HCT116 (cell line): ENCODE measurements at regions not wholly inside any gene's neighbourhood (a gene's known extent, or its start where the extent isn't known, plus 50 kb on each side); places are given as distances from the start of the nearest gene placed in this dataset.

ENCODE experiments used
- ATAC-seq: fragments of 200-7000 bp; cut with Tn5 transposase; 2 replicates; pipeline ENCODE4 v1.9.1; 2020; ENCODE audit warnings: mild to moderate bottlenecking, moderate library complexity
- BruUV-seq: library from RNA; stranded (reverse); fragments of 400-500 nt; replicated peaks from 2 replicates; lab custom pipeline; 2021; lab: Mats Ljungman, UMichigan
- CTCF ChIA-PET: fragments of 300-600 bp; sonication (Branson Sonifier 250); formaldehyde crosslinking; loops from one replicate; lab custom pipeline; 2021; ENCODE audit warnings: antibody characterized with exemption; lab: Charles Lee
- POLR2A ChIA-PET: fragments of 300-600, 350-600 bp; sonication (Branson Sonifier 250); formaldehyde crosslinking; loops from one replicate; lab custom pipeline; 2021; ENCODE audit warnings: antibody characterized with exemption; lab: Charles Lee
- RAD21 ChIA-PET, 2 experiments: fragments of 300-600 bp; sonication (Branson Sonifier 250); formaldehyde crosslinking; loops; one replicate each; lab custom pipeline; 2023; ENCODE audit warnings: low total read pairs in 2 of 2; ENCODE audit not compliant: uncharacterized antibody in 2 of 2, unreplicated experiment in 2 of 2, low non-redundant PET in 1 of 2; lab: Charles Lee
- DNase-seq: peaks from one replicate; pipeline ENCODE4 v3.0.0-alpha.2; 2010; ENCODE audit warnings: low read depth, low spot score
- H2AFZ ChIP-seq: fragments of 200-600 bp; shearing (Covaris generic), sonication (generic); 2 replicates; pipeline ENCODE4 v1.6.1; 2017; ENCODE audit warnings: low read depth, mixed run types, mixed read lengths, antibody characterized with exemption, low read length; ENCODE audit not compliant: poor library complexity, severe bottlenecking
- H3K27ac ChIP-seq: 2 replicates; pipeline ENCODE4 v1.5.1; 2012; ENCODE audit warnings: low read depth, low read length
- H3K27me3 ChIP-seq: fragments of 200-600 bp; sonication (generic); 2 replicates; pipeline ENCODE4 v1.6.1; 2016; ENCODE audit warnings: mixed run types, low read length, mixed read lengths; ENCODE audit not compliant: insufficient read depth
- H3K36me3 ChIP-seq, 2 experiments: fragments of 200-500 bp in 1 of 2; fragments of 200-600 bp in 1 of 2; sonication (Bioruptor generic) in 1 of 2; sonication (generic) in 1 of 2; 2 replicates each; pipeline versions ENCODE4 v1.5.1 to v1.6.1; 2014 to 2016; ENCODE audit warnings: low read length in 2 of 2, inconsistent platforms in 1 of 2, mixed read lengths in 1 of 2, mixed run types in 1 of 2; ENCODE audit not compliant: insufficient read depth in 2 of 2, control insufficient read depth in 1 of 2
- H3K4me1 ChIP-seq, 2 experiments: fragments of 200-600 bp in 1 of 2; sonication (generic) in 1 of 2; 2 replicates each; pipeline versions ENCODE4 v1.5.1 to v1.6.1; 2012 to 2017; ENCODE audit warnings: low read length in 2 of 2, inconsistent platforms in 1 of 2, mild to moderate bottlenecking in 1 of 2, mixed read lengths in 1 of 2, mixed run types in 1 of 2, moderate library complexity in 1 of 2; ENCODE audit not compliant: insufficient read depth in 2 of 2, control insufficient read depth in 1 of 2
- H3K4me2 ChIP-seq: fragments of 200-600 bp; sonication (generic); 2 replicates; pipeline ENCODE4 v1.6.1; 2017; ENCODE audit warnings: mixed run types, low read length, mixed read lengths
- H3K4me3 ChIP-seq, 2 experiments: fragments of 200-600 bp in 1 of 2; sonication (generic) in 1 of 2; replicated peaks in 1 of 2; 2 replicates each; pipeline ENCODE4 v1.5.1; 2011 to 2016; ENCODE audit warnings: low read length in 2 of 2, control low read depth in 1 of 2, low read depth in 1 of 2, mild to moderate bottlenecking in 1 of 2, mixed read lengths in 1 of 2, mixed run types in 1 of 2
- H3K79me2 ChIP-seq: fragments of 200-600 bp; sonication (generic); 2 replicates; pipeline ENCODE4 v1.6.1; 2017; ENCODE audit warnings: mild to moderate bottlenecking, mixed run types, low read length, moderate library complexity, mixed read lengths; ENCODE audit not compliant: insufficient read depth
- H3K9ac ChIP-seq: fragments of 200-600 bp; sonication (generic); 2 replicates; pipeline ENCODE4 v1.6.1; 2016; ENCODE audit warnings: low read length, mixed read lengths
- H3K9me2 ChIP-seq: fragments of 200-600 bp; sonication (generic), shearing (Covaris generic); 2 replicates; pipeline ENCODE4 v1.6.1; 2017; ENCODE audit warnings: mixed run types, mild to moderate bottlenecking, moderate library complexity; ENCODE audit not compliant: insufficient read depth
- H3K9me3 ChIP-seq, 2 experiments: fragments of 200-500 bp in 1 of 2; fragments of 200-600 bp in 1 of 2; sonication (Bioruptor generic) in 1 of 2; sonication (generic) in 1 of 2; 2 replicates each; pipeline ENCODE4 v1.6.1; 2014 to 2017; ENCODE audit warnings: low read length in 2 of 2, mixed read lengths in 2 of 2, inconsistent platforms in 1 of 2, low read depth in 1 of 2, mild to moderate bottlenecking in 1 of 2, mixed run types in 1 of 2, moderate library complexity in 1 of 2; ENCODE audit not compliant: control insufficient read depth in 1 of 2, insufficient read depth in 1 of 2
- H4K20me1 ChIP-seq: fragments of 200-600 bp; sonication (generic), shearing (Covaris generic); 2 replicates; pipeline ENCODE4 v1.6.1; 2017; ENCODE audit warnings: mixed run types, mild to moderate bottlenecking, moderate library complexity; ENCODE audit not compliant: insufficient read depth
- CBX3 ChIP-seq: IDR thresholded peaks from 2 replicates; pipeline ENCODE4 v1.6.1; 2012; ENCODE audit warnings: low read depth
- CEBPB ChIP-seq: IDR thresholded peaks from 2 replicates; pipeline ENCODE4 v1.6.1; 2012; ENCODE audit warnings: low read depth
- EGR1 ChIP-seq: IDR thresholded peaks from 2 replicates; pipeline ENCODE4 v1.6.1; 2012; ENCODE audit warnings: low read depth
- ELF1 ChIP-seq: IDR thresholded peaks from 2 replicates; pipeline ENCODE4 v1.6.1; 2012; ENCODE audit warnings: low read depth, borderline replicate concordance
- EZH2 ChIP-seq: fragments of 200-600 bp; sonication (generic); IDR thresholded peaks from 2 replicates; pipeline ENCODE4 v1.6.1; 2017; ENCODE audit warnings: antibody characterized with exemption, mixed run types
- EZH2phosphoT487 ChIP-seq: fragments of 200-600 bp; IDR thresholded peaks from 2 replicates; pipeline ENCODE4 v1.6.1; 2018; ENCODE audit warnings: antibody characterized with exemption, borderline replicate concordance
- FOSL1 ChIP-seq: IDR thresholded peaks from 2 replicates; pipeline ENCODE4 v1.6.1; 2012; ENCODE audit warnings: low read depth
- JUND ChIP-seq: IDR thresholded peaks from 2 replicates; pipeline ENCODE4 v1.6.1; 2012
- POLR2A ChIP-seq: IDR thresholded peaks from 2 replicates; pipeline ENCODE4 v1.7.0; 2011; ENCODE audit warnings: borderline replicate concordance; ENCODE audit not compliant: insufficient read depth, insufficient read length; ENCODE audit errors: extremely low read depth
- POLR2AphosphoS5 ChIP-seq: IDR thresholded peaks from 2 replicates; pipeline ENCODE4 v1.6.1; 2011; ENCODE audit warnings: mild to moderate bottlenecking, low read depth, low read length, moderate library complexity
- RAD21 ChIP-seq: IDR thresholded peaks from 2 replicates; pipeline ENCODE4 v1.6.1; 2012; ENCODE audit warnings: low read depth, mild to moderate bottlenecking
- SIN3A ChIP-seq: IDR thresholded peaks from 2 replicates; pipeline ENCODE4 v1.6.1; 2012; ENCODE audit warnings: low read depth
- SP1 ChIP-seq: IDR thresholded peaks from 2 replicates; pipeline ENCODE4 v1.6.1; 2012; ENCODE audit warnings: low read depth
- SRF ChIP-seq: IDR thresholded peaks from 2 replicates; pipeline ENCODE4 v1.6.1; 2012; ENCODE audit warnings: low read depth
- TCF7L2 ChIP-seq: IDR thresholded peaks from 2 replicates; pipeline ENCODE4 v1.7.0; 2011; ENCODE audit warnings: borderline replicate concordance, inconsistent platforms; ENCODE audit not compliant: insufficient read depth, insufficient read length; ENCODE audit errors: extremely low read depth
- YY1 ChIP-seq: IDR thresholded peaks from 2 replicates; pipeline ENCODE4 v1.6.1; 2011; ENCODE audit warnings: low read length, low read depth, moderate library complexity, mild to moderate bottlenecking; ENCODE audit not compliant: insufficient replicate concordance; ENCODE audit errors: extremely low read depth
- ZFX ChIP-seq: fragments of 450-650 bp; IDR thresholded peaks from 2 replicates; pipeline ENCODE4 v1.6.1; 2017
- ZNF274 ChIP-seq: fragments of 200-500 bp; sonication (Bioruptor generic); IDR thresholded peaks from 2 replicates; pipeline ENCODE4 v1.6.1; 2014; ENCODE audit warnings: mild to moderate bottlenecking, low read depth, low read length, inconsistent platforms
- intact Hi-C: fragments of 100-400 bp; cut with micrococcal nuclease; formaldehyde crosslinking; loops from 2 replicates; pipeline ENCODE4 v1.10.0; 2022
- TF ChIP-seq, protein P1 (sequence below), 3 experiments: fragments of 200-600 bp in 1 of 3; sonication (generic) in 1 of 3; IDR thresholded peaks in 2 of 3; conservative IDR thresholded peaks in 1 of 3; 2 replicates each; pipeline ENCODE4 v1.5.1; 2012 to 2017; ENCODE audit warnings: low read depth in 2 of 3, low read length in 2 of 3, antibody characterized with exemption in 1 of 3, borderline replicate concordance in 1 of 3, control low read depth in 1 of 3, mild to moderate bottlenecking in 1 of 3, mixed read lengths in 1 of 3, mixed run types in 1 of 3, moderate library complexity in 1 of 3; ENCODE audit not compliant: insufficient read depth in 1 of 3
- TF ChIP-seq, protein P2 (sequence below): IDR thresholded peaks from 2 replicates; pipeline ENCODE4 v1.6.1; 2012
- TF ChIP-seq, protein P3 (sequence below): IDR thresholded peaks from 2 replicates; pipeline ENCODE4 v1.6.1; 2012

DNA sequence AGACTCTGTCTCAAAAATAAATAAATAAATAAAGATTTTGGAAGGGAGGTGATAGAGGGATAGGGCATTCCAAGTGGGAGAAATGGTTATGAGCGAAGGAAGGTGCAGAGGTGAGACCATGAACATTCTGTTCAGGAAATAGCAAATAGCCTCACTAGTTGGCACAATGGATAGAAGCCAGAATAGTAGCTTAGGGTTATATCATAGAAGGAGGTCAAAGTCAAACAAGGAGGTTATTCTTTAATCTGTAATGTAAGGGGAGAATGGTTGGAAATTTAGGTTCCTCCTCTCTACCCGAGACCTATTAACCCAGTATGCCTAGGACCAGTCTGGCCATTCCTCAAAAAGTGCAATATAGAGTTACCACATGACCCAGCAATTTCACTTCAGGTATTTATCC, 275.8 kb downstream of the MN1 start (continued):
- TF ChIP-seq, protein P1, sequence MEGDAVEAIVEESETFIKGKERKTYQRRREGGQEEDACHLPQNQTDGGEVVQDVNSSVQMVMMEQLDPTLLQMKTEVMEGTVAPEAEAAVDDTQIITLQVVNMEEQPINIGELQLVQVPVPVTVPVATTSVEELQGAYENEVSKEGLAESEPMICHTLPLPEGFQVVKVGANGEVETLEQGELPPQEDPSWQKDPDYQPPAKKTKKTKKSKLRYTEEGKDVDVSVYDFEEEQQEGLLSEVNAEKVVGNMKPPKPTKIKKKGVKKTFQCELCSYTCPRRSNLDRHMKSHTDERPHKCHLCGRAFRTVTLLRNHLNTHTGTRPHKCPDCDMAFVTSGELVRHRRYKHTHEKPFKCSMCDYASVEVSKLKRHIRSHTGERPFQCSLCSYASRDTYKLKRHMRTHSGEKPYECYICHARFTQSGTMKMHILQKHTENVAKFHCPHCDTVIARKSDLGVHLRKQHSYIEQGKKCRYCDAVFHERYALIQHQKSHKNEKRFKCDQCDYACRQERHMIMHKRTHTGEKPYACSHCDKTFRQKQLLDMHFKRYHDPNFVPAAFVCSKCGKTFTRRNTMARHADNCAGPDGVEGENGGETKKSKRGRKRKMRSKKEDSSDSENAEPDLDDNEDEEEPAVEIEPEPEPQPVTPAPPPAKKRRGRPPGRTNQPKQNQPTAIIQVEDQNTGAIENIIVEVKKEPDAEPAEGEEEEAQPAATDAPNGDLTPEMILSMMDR (IDR thresholded peaks at IDR 0.05 in 2 of 3, conservative IDR thresholded peaks at IDR 0.05 in 1 of 3; ENCODE audit: borderline replicate concordance in 1 of 3, insufficient read depth in 1 of 3, low read depth in 2 of 3, low read length in 2 of 3), result no peak
- TF ChIP-seq SRF (no peak), YY1 (no peak), EGR1 (no peak), POLR2AphosphoS5 (no peak), CEBPB (no peak)

DNA sequence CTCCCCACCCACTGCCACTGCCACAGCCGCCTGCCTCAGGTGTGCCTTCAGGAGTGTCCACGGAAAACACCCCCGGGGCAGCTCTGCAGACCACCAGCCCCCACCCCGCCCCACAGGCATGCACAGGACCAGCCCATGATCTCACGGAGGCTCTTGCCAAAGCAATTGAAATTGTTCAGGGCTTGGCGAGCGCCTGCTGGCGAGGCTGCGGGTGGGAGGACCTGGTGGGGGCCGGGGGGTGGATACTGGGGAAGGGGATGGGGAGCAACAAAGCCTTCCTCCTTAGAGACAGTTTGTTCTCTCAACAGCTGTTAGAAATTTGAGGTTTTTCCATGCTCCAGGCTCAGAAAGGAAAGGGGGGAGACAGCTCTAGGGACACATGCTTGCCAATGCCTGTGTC, 274.7 kb downstream of the MN1 start:
- Histone ChIP-seq H3K4me3 (no peak overlapping the region), H3K36me3 (no peaks in the 10 kb centered on the region), H2AFZ (no peak overlapping the region), H3K27me3 (no peaks in the 10 kb centered on the region), H4K20me1 (no peaks in the 10 kb centered on the region), H3K9me2 (no peaks in the 10 kb centered on the region), H3K79me2 (no peaks in the 10 kb centered on the region), H3K4me2 (no peak overlapping the region), H3K9me3 (no peaks in the 10 kb centered on the region), H3K9ac (no peak overlapping the region), H3K4me1 (peaks cover 3 to 5% of the 10 kb centered on the region in 2 experiments; a peak in 2 of 4 replicates), H3K27ac (no peak overlapping the region)
- no peak for TF ChIP-seq JUND
- TF ChIP-seq POLR2AphosphoS5, result no peak
- TF ChIP-seq EZH2, result no peak
- TF ChIP-seq POLR2A, result no peak
- no peak for TF ChIP-seq EGR1
- TF ChIP-seq, protein P2, sequence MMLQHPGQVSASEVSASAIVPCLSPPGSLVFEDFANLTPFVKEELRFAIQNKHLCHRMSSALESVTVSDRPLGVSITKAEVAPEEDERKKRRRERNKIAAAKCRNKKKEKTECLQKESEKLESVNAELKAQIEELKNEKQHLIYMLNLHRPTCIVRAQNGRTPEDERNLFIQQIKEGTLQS, result no peak
- TF ChIP-seq, protein P1 (IDR thresholded peaks at IDR 0.05 in 2 of 3, conservative IDR thresholded peaks at IDR 0.05 in 1 of 3; ENCODE audit: borderline replicate concordance in 1 of 3, insufficient read depth in 1 of 3, low read depth in 2 of 3, low read length in 2 of 3), result no peak
- no peak for TF ChIP-seq CBX3
- no peak for TF ChIP-seq EZH2phosphoT487
- TF ChIP-seq ELF1, result no peak
- TF ChIP-seq RAD21, result no peak
- no peak for TF ChIP-seq SIN3A
- no peak for TF ChIP-seq CEBPB
- no peak for TF ChIP-seq ZNF274
- no peak for TF ChIP-seq FOSL1
- TF ChIP-seq, protein P3, sequence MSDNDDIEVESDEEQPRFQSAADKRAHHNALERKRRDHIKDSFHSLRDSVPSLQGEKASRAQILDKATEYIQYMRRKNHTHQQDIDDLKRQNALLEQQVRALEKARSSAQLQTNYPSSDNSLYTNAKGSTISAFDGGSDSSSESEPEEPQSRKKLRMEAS, result no peak
- TF ChIP-seq ZFX, result no peak
- no peak for TF ChIP-seq TCF7L2
- TF ChIP-seq SP1, result no peak
- DNase-seq (no peak), ATAC-seq (no peak)
- ChIA-PET RAD21 (no interaction called here), POLR2A (no interaction called here), CTCF (no interaction called here)
- no TSS peak for BruUV-seq
- intact Hi-C loops, result no loop called here
